ENCODE measurements at regions not wholly inside any gene's neighbourhood (a gene's known extent, or its start where the extent isn't known, plus 50 kb on each side); places are given as distances from the start of the nearest gene placed in this dataset.

DNA sequence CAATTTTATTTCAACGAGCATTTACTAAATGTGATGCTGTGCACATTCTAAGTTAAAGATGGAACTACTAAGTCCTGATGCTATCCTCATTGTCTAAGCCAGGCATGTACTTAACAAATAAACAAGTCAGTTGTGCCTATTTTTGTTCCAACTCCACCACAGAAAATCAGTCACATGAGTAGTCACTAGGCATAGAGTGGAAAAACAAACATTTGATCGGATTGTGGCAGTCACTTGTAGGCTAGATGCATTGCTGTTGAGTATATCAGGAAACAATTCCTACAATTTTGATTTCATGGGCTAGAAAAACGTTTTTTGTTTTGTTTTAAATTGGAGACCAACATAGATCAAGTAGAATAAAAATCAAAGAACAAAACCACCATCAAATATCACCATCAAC is 177.6 kb upstream of the SLC25A13 start:
- TF ChIP-seq, protein P1, sequence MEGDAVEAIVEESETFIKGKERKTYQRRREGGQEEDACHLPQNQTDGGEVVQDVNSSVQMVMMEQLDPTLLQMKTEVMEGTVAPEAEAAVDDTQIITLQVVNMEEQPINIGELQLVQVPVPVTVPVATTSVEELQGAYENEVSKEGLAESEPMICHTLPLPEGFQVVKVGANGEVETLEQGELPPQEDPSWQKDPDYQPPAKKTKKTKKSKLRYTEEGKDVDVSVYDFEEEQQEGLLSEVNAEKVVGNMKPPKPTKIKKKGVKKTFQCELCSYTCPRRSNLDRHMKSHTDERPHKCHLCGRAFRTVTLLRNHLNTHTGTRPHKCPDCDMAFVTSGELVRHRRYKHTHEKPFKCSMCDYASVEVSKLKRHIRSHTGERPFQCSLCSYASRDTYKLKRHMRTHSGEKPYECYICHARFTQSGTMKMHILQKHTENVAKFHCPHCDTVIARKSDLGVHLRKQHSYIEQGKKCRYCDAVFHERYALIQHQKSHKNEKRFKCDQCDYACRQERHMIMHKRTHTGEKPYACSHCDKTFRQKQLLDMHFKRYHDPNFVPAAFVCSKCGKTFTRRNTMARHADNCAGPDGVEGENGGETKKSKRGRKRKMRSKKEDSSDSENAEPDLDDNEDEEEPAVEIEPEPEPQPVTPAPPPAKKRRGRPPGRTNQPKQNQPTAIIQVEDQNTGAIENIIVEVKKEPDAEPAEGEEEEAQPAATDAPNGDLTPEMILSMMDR (IDR thresholded peaks at IDR 0.05), result no peak
- TF ChIP-seq EZH2 (IDR thresholded peaks at IDR 0.05), result no peak
- TF ChIP-seq EZH2phosphoT487 (IDR thresholded peaks at IDR 0.05), result no peak

Data from neural progenitor cell (in vitro differentiated cells).